B cell (primary cell): ENCODE measurements at regions not wholly inside any gene's neighbourhood (a gene's known extent, or its start where the extent isn't known, plus 50 kb on each side); places are given as distances from the start of the nearest gene placed in this dataset.

Source experiments
- ATAC-seq: fragments of 200-7000 bp; cut with Tn5 transposase; one replicate; pipeline ENCODE4 v1.10.0; 2021; ENCODE audit warnings: low read depth, mild to moderate bottlenecking, moderate number of reproducible peaks, moderate library complexity
- CTCF ChIA-PET: fragments of 350-600 bp; sonication (Branson Sonifier 250); formaldehyde crosslinking; loops from one replicate; lab custom pipeline; 2021; ENCODE audit warnings: antibody characterized with exemption, inconsistent platforms; lab: Charles Lee
- POLR2A ChIA-PET: fragments of 350-600 bp; sonication (Branson Sonifier 250); formaldehyde crosslinking; loops from one replicate; lab custom pipeline; 2021; ENCODE audit warnings: antibody characterized with exemption; lab: Charles Lee
- DNase-seq: peaks from one replicate; pipeline ENCODE4 v3.0.0; 2013
- H2AFZ ChIP-seq: 2 replicates; pipeline ENCODE4 v1.6.1; 2012; ENCODE audit warnings: mild to moderate bottlenecking, low read depth, low read length; ENCODE audit not compliant: insufficient read depth, poor library complexity, severe bottlenecking
- H3K27ac ChIP-seq, 2 donors: 1 replicate in 1 of 2; 2 replicates in 1 of 2; pipeline ENCODE4 v1.5.1; 2012 to 2013; ENCODE audit warnings: low read length in 2 of 2, mild to moderate bottlenecking in 2 of 2, moderate library complexity in 1 of 2
- H3K27me3 ChIP-seq, 4 experiments: fragments of 200-600 bp in 1 of 4; sonication (generic) in 1 of 4; replicated peaks in 1 of 4; 1 replicate in 2 of 4; 2 replicates in 2 of 4; pipeline versions ENCODE4 v1.6.1 to v1.7.0; 2013 to 2016; ENCODE audit warnings: low read length in 3 of 4, mild to moderate bottlenecking in 2 of 4, mixed read lengths in 1 of 4, moderate library complexity in 1 of 4; ENCODE audit not compliant: insufficient read depth in 4 of 4, control insufficient read depth in 3 of 4; ENCODE audit errors: control extremely low read depth in 1 of 4
- H3K36me3 ChIP-seq, 2 experiments: replicated peaks in 1 of 2; 1 replicate in 1 of 2; 2 replicates in 1 of 2; pipeline versions ENCODE4 v1.6.1 to v1.7.1; 2013; ENCODE audit warnings: low read length in 1 of 2; ENCODE audit not compliant: insufficient read depth in 2 of 2, control insufficient read depth in 1 of 2; ENCODE audit errors: control extremely low read depth in 1 of 2, extremely low read depth in 1 of 2
- H3K4me1 ChIP-seq, 2 donors: fragments of 200-600 bp in 1 of 2; sonication (generic) in 1 of 2; 1 replicate in 1 of 2; 2 replicates in 1 of 2; pipeline versions ENCODE4 v1.5.1 to v1.6.1; 2013 to 2017; ENCODE audit warnings: low read length in 2 of 2; ENCODE audit not compliant: control insufficient read depth in 2 of 2, insufficient read depth in 2 of 2
- H3K4me2 ChIP-seq: replicated peaks from 2 replicates; pipeline ENCODE3; 2012; ENCODE audit warnings: mild to moderate bottlenecking, low read depth, low read length; ENCODE audit not compliant: poor library complexity, severe bottlenecking
- H3K4me3 ChIP-seq, 5 experiments: fragments of 200-600 bp in 1 of 5; sonication (generic) in 1 of 5; 1 replicate in 3 of 5; 2 replicates in 2 of 5; pipeline versions ENCODE4 v1.5.1 to v1.7.0; 2011 to 2016; ENCODE audit warnings: low read length in 4 of 5, mild to moderate bottlenecking in 4 of 5, low read depth in 2 of 5, control low read depth in 1 of 5, moderate library complexity in 1 of 5; ENCODE audit not compliant: insufficient read depth in 1 of 5; ENCODE audit errors: control extremely low read depth in 1 of 5, extremely low read depth in 1 of 5
- H3K79me2 ChIP-seq: fragments of 200-600 bp; sonication (generic); one replicate; pipeline ENCODE4 v1.6.0; 2016; ENCODE audit warnings: low read length; ENCODE audit not compliant: control insufficient read depth, insufficient read depth
- H3K9ac ChIP-seq: fragments of 200-600 bp; sonication (generic); 2 replicates; pipeline ENCODE4 v1.6.1; 2017; ENCODE audit warnings: mild to moderate bottlenecking, low read length, moderate library complexity
- H3K9me3 ChIP-seq, 3 donors: one replicate each; pipeline versions ENCODE4 v1.6.1 to v1.7.1; 2013; ENCODE audit warnings: low read length in 2 of 3; ENCODE audit not compliant: control insufficient read depth in 2 of 3, insufficient read depth in 1 of 3; ENCODE audit errors: control extremely low read depth in 1 of 3
- H4K20me1 ChIP-seq: 2 replicates; pipeline ENCODE4 v1.6.0; 2012; ENCODE audit warnings: mild to moderate bottlenecking, low read length; ENCODE audit not compliant: insufficient read depth, control insufficient read depth, poor library complexity, severe bottlenecking
- H3K27ac Mint-ChIP-seq: one replicate; pipeline ENCODE4 v1.8.0; 2021; ENCODE audit warnings: mixed read lengths
- H3K27me3 Mint-ChIP-seq: one replicate; pipeline ENCODE4 v1.8.0; 2021; ENCODE audit warnings: mixed read lengths
- H3K4me1 Mint-ChIP-seq: one replicate; pipeline ENCODE4 v1.8.0; 2021; ENCODE audit warnings: mixed read lengths
- H3K4me3 Mint-ChIP-seq: one replicate; pipeline ENCODE4 v1.8.0; 2021; ENCODE audit warnings: mixed read lengths
- H3K9me3 Mint-ChIP-seq: one replicate; pipeline ENCODE4 v1.8.0; 2022; ENCODE audit warnings: mixed read lengths; ENCODE audit not compliant: insufficient read depth
- EZH2 ChIP-seq: IDR thresholded peaks from 2 replicates; pipeline ENCODE4 v1.6.1; 2012; ENCODE audit warnings: borderline replicate concordance, low read depth, mild to moderate bottlenecking, moderate library complexity, low read length; ENCODE audit not compliant: insufficient read depth, poor library complexity, severe bottlenecking
- WGBS: methylation state at CpG from one replicate; pipeline ENCODE4 v1.1.5; 2013; ENCODE audit warnings: missing lambda C conversion rate; ENCODE audit not compliant: insufficient coverage; 5-methylcytosine and 5-hydroxymethylcytosine counted together
- intact Hi-C: fragments of 100-400 bp; cut with micrococcal nuclease; formaldehyde crosslinking; loops from one replicate; pipeline ENCODE4 v1.10.0; 2022
- TF ChIP-seq, protein P1 (sequence below): fragments of 200-600 bp; IDR thresholded peaks from one replicate; pipeline ENCODE4 v1.8.0; 2022; ENCODE audit warnings: antibody characterized with exemption, mild to moderate bottlenecking

DNA sequence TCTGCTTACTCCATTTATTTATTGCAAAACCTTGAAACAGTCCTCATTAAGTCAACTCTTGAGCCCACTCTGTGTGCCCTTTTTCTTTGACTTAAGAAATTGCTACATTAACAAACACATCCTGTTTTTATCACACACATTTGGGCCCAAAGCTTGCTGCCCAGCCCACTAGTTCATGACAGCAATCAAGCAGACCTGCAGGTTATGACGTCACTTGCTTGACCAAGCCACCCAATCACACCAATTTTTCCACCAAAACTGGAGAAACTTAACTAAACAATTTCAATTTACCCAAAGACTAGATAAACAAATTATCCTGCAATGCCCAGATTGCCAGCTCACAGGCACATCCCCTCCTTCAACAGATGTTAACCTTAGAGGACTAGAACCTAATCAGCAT, 120.7 kb downstream of the ZNF429 start:
- no peak overlapping the region for H3K27ac Mint-ChIP-seq
- Histone ChIP-seq H3K4me3 (no peak overlapping the region), H3K79me2 (no peaks in the 10 kb centered on the region), H3K4me2 (no peak overlapping the region), H3K36me3 (no peaks in the 10 kb centered on the region), H3K27ac (no peak overlapping the region), H3K27me3 (no peaks in the 10 kb centered on the region), H4K20me1 (no peaks in the 10 kb centered on the region), H2AFZ (no peak overlapping the region), H3K9ac (no peak overlapping the region), H3K9me3 (peaks cover 0 to 11% (median 1%) of the 10 kb centered on the region in 3 donors), H3K4me1 (no peaks in the 10 kb centered on the region)
- H3K27me3 Mint-ChIP-seq, result no peaks in the 10 kb centered on the region
- intact Hi-C loops, result no loop called here
- WGBS, result 0% methylated on average over 1 of the region's 1 CpG
- ChIA-PET CTCF (no interaction called here), POLR2A (no interaction called here)
- H3K4me1 Mint-ChIP-seq, result no peaks in the 10 kb centered on the region
- no peak overlapping the region for H3K4me3 Mint-ChIP-seq
- DNase-seq, result no peak
- H3K9me3 Mint-ChIP-seq, result peaks cover 2% of the 10 kb centered on the region
- TF ChIP-seq EZH2, result no peak
- TF ChIP-seq, protein P1, sequence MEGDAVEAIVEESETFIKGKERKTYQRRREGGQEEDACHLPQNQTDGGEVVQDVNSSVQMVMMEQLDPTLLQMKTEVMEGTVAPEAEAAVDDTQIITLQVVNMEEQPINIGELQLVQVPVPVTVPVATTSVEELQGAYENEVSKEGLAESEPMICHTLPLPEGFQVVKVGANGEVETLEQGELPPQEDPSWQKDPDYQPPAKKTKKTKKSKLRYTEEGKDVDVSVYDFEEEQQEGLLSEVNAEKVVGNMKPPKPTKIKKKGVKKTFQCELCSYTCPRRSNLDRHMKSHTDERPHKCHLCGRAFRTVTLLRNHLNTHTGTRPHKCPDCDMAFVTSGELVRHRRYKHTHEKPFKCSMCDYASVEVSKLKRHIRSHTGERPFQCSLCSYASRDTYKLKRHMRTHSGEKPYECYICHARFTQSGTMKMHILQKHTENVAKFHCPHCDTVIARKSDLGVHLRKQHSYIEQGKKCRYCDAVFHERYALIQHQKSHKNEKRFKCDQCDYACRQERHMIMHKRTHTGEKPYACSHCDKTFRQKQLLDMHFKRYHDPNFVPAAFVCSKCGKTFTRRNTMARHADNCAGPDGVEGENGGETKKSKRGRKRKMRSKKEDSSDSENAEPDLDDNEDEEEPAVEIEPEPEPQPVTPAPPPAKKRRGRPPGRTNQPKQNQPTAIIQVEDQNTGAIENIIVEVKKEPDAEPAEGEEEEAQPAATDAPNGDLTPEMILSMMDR, result no peak
- ATAC-seq, result no peak

DNA sequence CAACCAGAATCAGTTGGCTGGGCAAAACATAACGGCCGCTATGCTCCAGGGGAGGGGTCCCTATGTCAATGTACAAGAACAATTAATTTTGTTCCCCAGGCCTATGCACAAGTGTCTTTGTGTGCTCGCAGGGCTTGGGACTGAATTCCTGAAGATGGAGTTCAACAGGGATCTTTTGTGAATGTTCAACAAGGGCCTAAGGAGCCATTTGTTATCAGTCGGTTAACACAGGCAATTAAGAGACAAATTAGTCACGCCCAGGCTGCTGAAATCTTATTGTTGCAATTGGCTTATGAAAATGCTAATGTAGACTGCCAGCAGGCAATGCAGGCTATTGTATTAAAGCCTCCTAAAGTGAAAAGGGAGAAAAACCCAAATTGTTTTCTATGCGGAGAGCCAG, 117.5 kb downstream of the ZNF429 start:
- CTCF ChIA-PET, result no interaction called here
- H3K27ac ChIP-seq, result no peak overlapping the region
- no peaks in the 10 kb centered on the region for H3K4me1 Mint-ChIP-seq
- H3K4me3 Mint-ChIP-seq, result no peak overlapping the region
- no peaks in the 10 kb centered on the region for H3K27me3 Mint-ChIP-seq
- 94% methylated on average over 3 of the region's 6 CpGs for WGBS
- H4K20me1 ChIP-seq, result no peaks in the 10 kb centered on the region
- ATAC-seq, result no peak
- H2AFZ ChIP-seq, result no peak overlapping the region
- no peak for TF ChIP-seq EZH2
- TF ChIP-seq, protein P1, result no peak
- no peaks in the 10 kb centered on the region for H3K9me3 Mint-ChIP-seq
- H3K27ac Mint-ChIP-seq, result no peak overlapping the region
- DNase-seq, result no peak
- intact Hi-C loops, result no loop called here
- peaks cover 0 to 14% (median 1%) of the 10 kb centered on the region in 3 donors for H3K9me3 ChIP-seq
- H3K4me3 ChIP-seq, result no peak overlapping the region
- no peaks in the 10 kb centered on the region for H3K79me2 ChIP-seq
- H3K4me1 ChIP-seq, result no peaks in the 10 kb centered on the region
- H3K36me3 ChIP-seq, result no peaks in the 10 kb centered on the region
- POLR2A ChIA-PET, result no interaction called here
- H3K4me2 ChIP-seq, result no peak overlapping the region
- no peaks in the 10 kb centered on the region for H3K27me3 ChIP-seq
- H3K9ac ChIP-seq, result no peak overlapping the region
